ENCODE measurements at regions not wholly inside any gene's neighbourhood (a gene's known extent, or its start where the extent isn't known, plus 50 kb on each side); places are given as distances from the start of the nearest gene placed in this dataset.

DNA sequence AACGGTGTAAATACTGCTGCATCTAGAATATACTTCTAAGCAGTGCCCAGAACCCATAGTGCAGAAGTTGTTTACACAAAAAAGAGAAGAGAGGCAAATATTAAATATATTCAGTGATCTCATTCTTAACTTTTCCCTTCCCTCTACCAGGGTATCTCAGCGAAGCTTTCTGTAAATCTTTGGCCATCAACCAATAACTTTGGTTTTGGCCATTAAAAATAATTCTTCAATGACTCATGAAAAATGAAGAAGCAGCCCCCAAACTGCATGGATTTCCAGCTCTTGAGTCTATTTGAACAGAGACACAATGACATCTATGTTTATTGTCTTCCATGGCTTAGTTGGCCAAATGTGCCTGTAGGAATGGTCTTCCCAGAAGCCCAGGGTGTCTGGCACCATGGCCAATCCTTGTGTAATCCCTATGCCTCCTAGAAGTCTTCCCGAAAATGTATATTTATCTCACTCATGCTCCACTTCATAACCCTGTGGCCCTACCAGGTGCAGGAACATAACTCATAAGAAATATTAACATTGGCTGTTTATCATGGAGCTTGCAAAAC, 646.6 kb downstream of the TOX3 start:
- DNase-seq (ENCODE audit: low spot score) = no peak

DNA sequence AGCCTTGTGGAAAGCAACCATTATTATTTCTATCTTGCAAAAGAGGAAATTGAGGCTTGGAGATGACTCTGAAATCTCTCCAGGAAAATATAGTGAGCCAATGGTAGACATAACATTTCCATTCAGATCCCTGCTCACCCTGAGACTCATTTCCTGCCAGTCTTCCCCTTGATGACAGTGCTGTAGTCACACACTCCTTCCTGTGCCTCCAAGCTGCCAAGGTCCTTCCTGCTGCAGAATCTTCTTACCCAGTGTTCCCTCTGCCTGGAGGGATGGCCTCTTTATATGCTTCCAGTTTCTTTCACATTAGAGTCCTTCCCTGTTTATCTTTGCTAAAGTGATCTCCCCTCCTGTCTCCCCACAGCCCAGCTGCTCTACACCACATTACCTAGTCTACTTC, 648.1 kb downstream of the TOX3 start:
- DNase-seq (ENCODE audit: low spot score) = no peak

DNA sequence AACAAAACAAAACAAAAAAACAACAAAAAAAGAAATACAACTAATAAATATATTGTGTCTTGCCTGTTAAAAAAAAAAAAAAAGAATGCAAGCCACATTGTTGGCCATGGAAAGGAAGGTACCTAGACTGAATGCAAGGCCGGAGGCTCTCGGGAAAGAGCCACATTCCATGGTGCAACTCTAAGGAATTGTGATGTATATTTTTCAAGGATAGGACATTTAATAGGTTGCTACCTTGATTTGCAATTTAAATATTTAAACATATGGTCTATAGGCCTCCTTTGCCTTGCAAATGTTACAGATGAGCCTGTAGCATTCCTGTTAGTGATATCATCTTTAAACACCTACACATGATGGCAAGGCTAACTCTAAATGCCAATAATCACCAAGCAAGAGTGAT, 650.9 kb downstream of the TOX3 start:
- no peak for DNase-seq (ENCODE audit: low spot score)

DNA sequence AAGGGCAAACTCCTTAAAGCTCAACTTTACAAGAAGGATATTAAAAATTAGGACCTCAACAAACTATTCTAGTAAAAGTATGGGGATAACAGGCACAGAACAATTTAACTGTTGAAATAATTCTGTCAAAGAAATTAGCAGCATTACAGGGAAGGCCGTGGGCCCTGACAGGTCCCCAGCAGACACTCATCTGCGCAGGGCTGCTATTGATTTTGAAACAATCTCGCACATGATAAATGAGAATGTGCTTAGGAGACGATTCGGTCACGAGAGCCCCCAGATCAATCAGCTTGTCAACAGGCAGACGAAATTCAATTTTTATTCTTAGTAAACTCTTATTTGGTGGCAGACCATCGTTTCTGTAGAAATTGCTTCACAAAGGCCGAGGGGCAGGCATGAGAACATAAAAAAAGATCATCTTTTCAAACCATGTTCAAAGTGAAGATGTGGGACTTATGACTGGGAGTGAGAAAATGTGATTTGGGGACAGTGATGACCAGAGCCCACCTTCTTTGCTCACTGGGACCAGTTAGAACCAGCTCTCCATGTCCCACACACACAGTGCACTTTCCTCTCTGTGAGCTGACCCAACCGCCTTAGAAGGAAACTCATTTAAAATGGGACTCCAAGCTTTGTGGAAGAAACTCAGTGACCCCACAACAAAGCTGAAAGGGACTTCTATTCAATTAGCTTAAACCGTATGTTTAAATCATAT, 654.5 kb downstream of the TOX3 start:
- DNase-seq (ENCODE audit: low spot score) = no peak

DNA sequence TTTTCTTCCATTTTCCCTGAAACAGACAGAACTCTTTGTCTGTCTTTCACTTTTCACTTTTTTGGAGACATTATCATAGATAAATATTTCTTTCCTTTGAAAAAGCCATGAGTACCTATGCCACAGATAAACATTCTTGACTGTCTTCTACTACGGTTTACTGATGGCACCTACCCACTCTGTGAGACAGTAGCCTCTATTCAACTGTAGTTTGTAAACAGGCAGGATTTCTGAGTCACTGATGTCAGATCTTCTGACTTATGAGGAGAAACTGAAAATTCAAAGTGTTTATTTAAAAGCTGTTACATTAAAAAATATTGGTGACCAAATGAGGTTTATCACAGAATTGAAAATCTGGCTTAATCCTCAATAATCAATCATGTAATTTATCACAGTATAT, 658.4 kb downstream of the TOX3 start:
- DNase-seq (ENCODE audit: low spot score) = no peak

DNA sequence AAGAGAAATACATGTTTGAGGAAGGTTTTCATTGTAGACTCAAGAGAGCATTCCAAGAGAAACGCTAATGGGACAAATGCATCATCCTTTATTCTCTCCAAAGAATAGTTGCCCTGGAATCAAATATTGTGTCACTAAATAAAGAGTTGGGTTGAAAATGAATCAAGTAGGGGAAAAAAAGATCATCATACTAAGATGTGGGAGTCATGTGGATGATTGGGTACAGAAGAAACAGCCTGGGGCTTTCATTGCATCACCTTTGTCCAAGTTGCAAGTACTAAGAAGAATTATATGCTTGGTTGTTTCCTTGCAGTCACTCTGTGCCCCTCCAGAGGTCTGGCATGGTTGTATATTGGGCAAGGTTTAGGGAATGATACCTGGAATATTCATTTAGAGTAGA, 658.9 kb downstream of the TOX3 start:
- DNase-seq (ENCODE audit: low spot score) = no peak

DNA sequence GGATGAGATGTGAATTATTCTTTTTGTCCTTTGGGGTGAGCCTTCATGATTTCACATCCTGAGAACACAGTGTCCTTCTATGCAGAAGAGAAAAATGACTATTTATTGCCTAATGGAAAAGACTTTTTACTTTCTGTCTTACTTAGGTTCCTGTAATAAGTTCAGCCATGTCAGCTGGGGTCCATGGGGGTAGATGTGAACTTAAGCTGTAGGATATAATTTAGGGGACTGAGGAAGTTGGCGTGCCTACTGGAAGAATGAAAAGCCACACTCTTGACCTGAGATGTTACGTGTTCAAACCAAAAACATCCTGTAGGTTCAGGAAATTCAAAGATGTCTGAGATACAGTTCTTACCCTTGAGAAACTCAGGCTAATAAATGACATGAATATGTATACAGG, 660.5 kb downstream of the TOX3 start:
- no peak for DNase-seq (ENCODE audit: low spot score)

DNA sequence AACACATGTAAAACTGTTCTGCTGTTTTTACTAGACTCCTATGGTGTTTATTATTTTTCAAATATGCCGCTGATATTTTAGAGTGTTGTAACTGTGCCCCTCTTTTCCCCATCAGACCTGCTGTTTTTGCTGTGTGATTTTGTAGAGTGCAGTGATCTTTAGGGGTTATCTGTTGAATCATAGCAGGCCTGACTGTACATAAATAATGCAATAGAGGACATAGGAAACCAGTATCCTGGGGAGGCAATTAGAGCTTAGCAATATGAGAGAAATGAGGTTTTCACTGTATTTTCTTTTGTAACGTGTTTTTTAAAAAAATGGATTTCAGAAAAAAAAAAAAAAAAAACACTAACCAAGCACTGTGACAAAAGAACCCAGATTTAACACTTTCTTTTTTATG, 662.2 kb downstream of the TOX3 start:
- no peak for DNase-seq (ENCODE audit: low spot score)

DNA sequence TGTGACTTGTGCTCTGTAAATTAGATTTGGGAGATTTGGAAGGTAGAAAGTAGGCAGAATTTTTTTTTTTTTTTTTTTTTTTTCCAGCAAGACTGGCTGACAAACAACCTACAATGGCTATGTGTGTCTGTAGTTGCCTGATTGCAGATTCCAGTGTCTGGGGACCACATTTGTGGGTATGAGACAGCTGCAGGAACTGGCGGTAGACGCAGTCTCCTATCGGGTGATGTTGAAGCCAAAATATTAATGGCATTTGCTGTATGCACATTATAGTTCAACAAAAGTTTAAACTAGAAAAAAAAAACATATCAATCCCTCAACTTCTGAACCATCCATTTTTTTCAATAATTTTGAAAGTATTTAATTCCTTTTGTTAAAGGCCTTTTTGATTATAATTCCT, 665.2 kb downstream of the TOX3 start:
- DNase-seq (ENCODE audit: low spot score) = no peak

DNA sequence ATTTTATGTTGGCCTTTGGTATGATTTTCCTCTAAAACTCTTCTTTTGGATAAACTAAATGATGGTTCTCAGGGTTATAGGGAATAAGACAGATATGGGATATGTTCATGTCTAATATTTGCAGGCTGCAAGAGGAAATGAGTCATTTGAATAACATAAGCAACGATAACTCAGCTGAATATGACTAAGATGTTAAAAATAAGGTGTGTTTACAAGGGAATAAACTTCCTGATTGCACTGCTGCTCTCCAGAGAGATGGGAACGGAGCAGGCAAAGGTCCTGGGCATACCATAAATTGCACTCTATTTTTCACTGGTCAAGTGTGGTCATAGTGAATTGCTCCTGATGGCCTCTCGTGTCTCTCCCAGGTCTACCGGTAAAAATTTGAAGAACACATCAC, 666.2 kb downstream of the TOX3 start:
- DNase-seq (ENCODE audit: low spot score) = no peak

DNA sequence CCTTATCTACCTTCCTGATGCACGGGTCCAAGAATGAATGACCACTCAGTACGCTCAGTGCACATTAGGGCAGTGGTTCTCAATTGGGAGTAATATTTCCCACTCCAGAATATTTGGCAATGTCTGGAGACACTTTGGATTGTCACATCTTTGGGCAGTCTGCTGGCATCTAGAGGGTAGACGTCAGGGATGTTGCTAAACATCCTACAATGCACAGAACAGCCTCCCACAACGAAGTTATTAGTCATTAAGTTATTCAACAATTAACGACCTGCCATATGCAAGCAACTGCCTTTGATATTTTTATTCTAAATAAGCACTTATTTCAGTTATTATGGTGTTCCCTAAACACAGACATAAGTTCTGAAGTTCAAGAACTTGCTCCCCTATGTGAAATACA, 669.3 kb downstream of the TOX3 start:
- DNase-seq (ENCODE audit: low spot score) = no peak

DNA sequence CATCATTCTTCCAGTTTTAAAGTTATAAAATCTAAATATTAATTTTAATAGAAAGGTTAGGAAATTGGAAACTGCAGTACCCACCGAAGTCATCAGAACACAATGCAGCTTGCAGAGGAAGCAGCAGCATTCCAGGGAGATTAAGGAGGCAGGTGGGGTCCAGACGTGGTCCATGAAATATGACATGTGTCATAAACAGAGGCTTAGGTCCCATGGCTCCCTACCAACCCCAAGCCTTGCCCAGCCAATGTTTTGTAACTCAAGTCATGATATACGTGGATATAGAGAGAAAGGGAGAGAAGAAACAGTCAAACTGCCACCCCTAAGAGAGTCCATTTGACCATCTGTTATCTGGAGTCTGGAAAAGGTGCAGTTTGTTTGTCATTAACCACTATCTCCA, 670.0 kb downstream of the TOX3 start:
- no peak for DNase-seq (ENCODE audit: low spot score)

DNA sequence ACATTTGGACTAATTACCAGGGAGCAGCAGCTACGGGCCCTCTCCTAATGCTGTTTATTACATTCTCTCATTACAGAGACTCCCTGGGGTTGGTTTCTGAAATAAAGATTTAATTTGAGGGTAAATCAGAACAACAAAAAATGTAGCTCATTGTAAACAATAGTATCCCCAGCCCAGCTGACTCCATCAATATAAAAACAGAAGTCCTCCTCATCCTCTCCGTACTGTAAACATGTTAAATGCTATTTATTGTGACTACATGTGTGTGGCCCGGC, 670.4 kb downstream of the TOX3 start:
- no peak for DNase-seq (ENCODE audit: low spot score)

DNA sequence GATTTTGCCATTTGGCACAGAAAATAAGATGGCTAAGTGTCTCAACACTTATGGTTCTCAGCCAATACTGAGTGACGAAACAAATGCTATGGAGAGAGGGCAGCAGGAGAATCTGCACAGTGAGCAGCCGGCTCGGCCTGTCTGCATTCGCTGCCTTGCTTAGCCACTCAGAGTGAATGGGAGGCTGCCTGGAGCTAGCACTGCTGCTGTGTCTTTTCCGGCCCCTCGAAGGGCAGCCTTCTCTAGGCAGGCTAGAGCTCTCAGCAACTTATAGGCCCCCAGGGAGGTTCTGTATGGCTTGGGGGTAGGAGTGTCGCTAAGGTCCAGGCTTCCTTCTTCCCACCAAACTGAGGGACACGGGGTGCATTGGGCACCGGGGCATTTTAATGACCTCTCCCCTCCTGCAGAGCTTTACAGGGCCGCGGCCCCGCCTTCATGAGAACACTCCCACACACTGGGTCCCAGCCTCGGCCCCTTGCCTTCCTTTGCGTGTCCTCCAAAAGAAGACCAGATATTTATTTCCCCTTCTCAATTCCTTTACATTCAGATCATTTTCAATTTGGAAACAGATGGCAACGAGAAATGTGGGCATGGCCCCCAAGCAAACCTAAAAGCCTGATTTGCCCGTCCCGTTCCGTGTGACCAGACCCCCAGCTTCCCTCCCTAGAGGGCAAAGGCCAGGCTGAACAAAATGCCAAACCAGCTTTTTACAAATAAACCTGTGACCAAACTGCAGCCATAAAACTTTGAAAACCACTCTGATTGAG, 670.9 kb downstream of the TOX3 start:
- DNase-seq (ENCODE audit: low spot score) = no peak

DNA sequence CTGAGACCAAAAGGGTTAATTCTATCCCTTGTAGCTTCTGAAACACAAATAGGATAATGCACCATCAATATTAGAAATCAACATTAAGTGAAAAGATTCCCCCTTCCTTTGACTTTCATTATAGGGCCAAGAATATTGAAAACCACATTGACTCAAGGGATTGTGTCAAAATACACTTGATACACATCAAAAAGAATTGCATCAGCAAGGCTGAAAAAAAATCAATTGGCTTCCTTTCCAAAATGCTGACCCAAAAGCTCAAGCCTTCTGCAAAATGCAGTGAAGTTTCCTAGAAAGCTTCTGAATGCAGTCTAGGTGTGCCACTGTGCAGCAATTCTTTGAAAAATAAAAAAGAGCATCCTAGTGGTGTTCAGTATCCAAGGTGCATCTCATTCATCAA, 674.4 kb downstream of the TOX3 start:
- no peak for DNase-seq (ENCODE audit: low spot score)

DNA sequence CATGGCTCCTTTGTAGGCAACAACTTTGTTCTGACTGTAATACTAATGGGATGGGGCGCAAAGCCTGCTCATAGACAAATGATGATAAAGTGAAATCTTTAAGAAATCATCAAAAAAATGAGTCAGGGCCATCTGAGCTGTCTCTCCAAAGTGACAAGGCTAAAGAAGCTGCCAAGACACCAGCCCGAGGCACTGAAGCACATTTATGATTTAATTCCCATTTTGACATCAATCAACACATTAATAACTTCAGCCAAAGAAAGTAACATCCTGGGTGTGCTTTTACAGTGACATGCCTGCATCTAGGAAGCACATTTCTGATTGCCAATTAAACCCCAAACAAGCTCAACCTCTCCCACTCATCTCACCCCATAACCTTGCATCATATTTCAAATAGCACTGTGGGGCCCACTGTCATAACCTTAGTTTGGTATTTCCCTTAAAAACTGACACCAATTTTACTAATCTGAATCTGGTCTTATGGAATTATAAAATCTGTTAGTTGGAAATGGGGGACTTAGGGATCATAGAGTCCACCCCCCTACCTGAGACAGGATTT, 676.6 kb downstream of the TOX3 start:
- no peak for DNase-seq (ENCODE audit: low spot score)

DNA sequence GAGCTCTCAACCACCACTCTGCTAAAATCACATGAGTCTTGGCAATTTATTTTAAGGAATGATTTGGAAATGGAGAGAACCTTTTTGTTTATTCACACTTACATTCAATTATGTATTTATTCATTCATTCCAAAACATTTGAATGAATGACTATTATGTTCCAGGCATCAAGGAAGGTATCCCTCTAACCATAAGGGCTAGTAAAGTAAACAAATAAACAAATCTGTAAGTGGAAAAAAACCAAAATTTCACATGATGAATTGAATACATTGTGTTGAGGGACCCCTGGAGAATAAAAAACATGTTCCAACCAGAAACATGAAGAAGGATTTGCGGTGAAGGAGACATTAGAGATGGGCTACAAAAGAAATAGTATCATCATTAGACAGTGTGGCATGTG, 677.8 kb downstream of the TOX3 start:
- no peak for DNase-seq (ENCODE audit: low spot score)

DNA sequence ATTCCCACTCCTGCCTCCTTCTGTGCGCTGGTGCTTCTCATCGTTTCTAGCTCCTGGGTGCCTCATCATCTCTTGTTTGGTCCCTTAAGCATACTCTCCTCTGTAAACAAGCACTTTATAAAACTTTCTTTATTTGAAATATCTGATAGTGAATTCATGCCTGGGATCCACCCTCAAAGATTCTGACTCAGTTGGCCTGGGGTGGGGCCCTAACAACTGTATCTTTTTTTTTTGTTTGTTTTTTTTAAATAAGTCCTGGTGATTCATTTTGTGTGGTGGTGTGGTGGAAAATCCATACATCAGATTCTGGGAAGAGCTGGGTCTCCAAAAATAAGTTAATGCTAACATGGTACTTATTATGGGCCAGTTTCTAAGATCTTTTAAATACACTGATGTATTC, 678.3 kb downstream of the TOX3 start:
- DNase-seq (ENCODE audit: low spot score) = no peak

DNA sequence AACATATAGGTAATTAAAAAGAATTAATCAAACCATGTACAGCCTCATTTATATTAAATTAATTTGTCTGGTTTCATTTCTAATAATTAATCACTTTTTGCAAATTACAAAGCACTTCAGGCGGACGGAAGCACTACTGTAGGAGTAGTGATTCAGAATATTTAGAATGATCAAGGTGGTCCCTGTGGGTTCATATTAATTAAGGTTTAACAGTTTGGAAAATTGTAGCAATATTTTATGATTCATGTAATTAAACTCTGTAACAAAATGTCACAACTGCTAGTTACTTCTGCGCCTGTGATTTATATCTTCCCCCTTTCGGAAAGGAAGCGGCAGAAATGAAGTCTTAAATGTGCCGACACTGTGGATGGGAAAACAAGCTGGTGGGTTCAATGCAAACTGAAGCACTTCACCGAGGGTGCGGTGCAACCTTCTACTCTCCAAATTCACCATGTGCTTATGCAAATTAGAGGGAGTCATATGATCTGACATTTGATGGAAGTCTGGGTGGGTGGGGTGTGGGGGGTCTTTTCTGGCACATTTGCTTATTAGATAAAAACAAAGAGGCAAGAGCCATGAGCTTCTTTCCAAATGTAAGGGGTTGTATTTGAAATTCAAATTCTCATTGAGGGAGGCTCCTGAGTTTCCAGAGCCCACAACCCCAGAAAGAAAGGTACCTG, 679.4 kb downstream of the TOX3 start:
- no peak for DNase-seq (ENCODE audit: low spot score)

DNA sequence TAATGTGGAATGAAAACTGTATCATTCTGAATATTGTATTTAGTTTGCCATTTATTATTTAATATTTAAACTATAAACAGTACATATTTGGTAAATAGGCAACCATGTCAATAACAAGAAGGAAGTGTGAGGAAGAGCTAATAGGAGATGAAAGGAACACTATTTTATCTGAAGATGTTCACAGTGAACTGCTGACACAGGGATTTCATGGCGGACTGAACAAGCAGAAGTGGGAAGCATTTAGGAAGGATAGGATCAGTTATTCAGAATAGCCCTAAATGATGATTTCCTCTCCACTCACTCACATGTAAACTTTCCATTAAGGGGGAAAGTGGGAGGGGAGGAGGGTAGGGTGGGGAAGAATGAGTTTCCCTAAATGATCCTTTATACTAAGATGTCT, 682.4 kb downstream of the TOX3 start:
- DNase-seq (ENCODE audit: low spot score) = no peak

DNA sequence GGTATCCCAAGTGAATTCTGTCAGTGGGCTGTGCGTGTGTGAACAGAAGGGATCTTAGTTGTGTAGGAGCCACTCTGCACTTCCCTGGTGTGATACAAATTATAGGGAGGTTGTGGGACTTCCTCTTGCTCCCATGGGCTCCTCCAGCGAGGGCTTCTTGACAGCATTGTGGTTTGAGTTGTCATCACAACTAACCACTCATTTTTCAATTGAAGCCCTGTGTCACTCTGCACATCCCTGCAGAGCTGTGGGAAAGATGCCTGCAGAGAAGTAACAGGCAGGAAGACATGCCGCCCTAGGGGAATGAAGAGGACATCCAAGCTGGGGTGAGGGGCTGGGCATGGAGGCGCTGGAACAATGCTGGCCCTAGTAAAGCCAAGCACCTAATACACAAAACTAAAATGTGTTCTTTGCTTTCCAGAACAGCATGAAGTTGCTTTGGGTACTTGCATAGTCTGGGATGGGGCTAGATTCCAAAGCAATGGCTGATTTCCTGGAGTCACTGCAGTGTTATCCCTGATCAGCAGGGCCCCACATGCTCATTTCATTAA, 692.5 kb downstream of the TOX3 start:
- no peak for DNase-seq (ENCODE audit: low spot score)

DNA sequence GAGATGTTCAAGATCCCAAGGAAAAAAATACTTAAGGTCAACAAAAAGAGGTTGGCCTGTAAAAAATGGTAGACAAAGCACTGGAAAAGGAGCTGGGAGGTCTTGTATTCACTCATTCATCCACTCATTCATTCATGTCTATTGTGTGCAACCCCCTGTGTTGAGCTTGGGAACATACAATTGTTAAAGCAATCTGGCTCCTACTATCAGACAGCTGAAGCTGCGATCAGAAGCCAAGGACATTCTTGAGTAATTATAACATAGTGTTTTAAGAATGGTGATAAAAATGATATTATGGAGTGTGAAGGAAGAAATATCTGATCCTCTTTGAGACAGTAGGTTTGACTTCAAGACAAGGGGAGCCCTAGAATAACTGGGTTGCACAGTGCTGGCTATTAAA, 693.4 kb downstream of the TOX3 start:
- DNase-seq (ENCODE audit: low spot score) = no peak

DNA sequence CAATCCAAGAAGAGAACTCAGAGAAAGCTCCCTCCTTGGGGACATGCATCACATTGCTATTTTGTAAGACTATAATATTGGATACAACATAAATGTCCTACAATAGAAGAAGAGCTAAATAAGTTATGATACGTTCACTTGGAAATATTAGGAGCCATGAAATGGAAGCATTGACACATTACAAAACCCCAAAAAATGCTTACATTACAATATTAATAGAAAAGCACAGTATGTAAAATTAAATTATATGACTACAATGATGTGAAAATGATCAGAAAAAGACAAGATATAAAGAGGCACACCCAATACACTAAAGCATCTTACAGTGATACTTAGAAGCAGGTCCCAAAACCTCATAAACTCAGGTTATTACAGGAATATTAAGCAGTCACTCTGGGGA, 694.1 kb downstream of the TOX3 start:
- DNase-seq (ENCODE audit: low spot score) = no peak

Data from HuH-7.5 (cell line).